Effector memory CD4-positive, alpha-beta T cell (primary cell): ENCODE measurements at regions not wholly inside any gene's neighbourhood (a gene's known extent, or its start where the extent isn't known, plus 50 kb on each side); places are given as distances from the start of the nearest gene placed in this dataset.

ENCODE experiments used
- DNase-seq, 3 donors: peaks; one replicate each; pipeline ENCODE4 v3.0.0-alpha.2; 2020
- H3K27ac ChIP-seq: 2 replicates; pipeline ENCODE4 v1.7.0; 2013; ENCODE audit warnings: mild to moderate bottlenecking, low read length, moderate library complexity; ENCODE audit not compliant: insufficient read depth, poor library complexity, severe bottlenecking
- H3K27me3 ChIP-seq: replicated peaks from 2 replicates; pipeline ENCODE4 v1.7.0; 2013; ENCODE audit warnings: mild to moderate bottlenecking, low read length; ENCODE audit not compliant: insufficient read depth, control insufficient read depth, poor library complexity, severe bottlenecking
- H3K36me3 ChIP-seq: 2 replicates; pipeline ENCODE4 v1.7.0; 2013; ENCODE audit warnings: mild to moderate bottlenecking, low read length, moderate library complexity; ENCODE audit not compliant: control insufficient read depth, insufficient read depth
- H3K4me1 ChIP-seq: 2 replicates; pipeline ENCODE4 v1.7.0; 2013; ENCODE audit warnings: low read length, mild to moderate bottlenecking; ENCODE audit not compliant: control insufficient read depth, insufficient read depth, poor library complexity, severe bottlenecking
- H3K4me3 ChIP-seq: 2 replicates; pipeline ENCODE4 v1.7.0; 2013; ENCODE audit warnings: low read length, low read depth, mild to moderate bottlenecking; ENCODE audit not compliant: insufficient read depth, poor library complexity, severe bottlenecking
- H3K9me3 ChIP-seq: 2 replicates; pipeline ENCODE4 v1.7.0; 2013; ENCODE audit warnings: mild to moderate bottlenecking, low read length, moderate library complexity; ENCODE audit not compliant: control insufficient read depth

GRCh38 chr19:29062475-29063435, 150.2 kb downstream of the UQCRFS1 start:
- DNase-seq, result no peak
- Histone ChIP-seq H3K27ac (no peak overlapping the region), H3K9me3 (no peaks in the 10 kb centered on the region), H3K4me3 (no peak overlapping the region), H3K36me3 (no peaks in the 10 kb centered on the region), H3K4me1 (no peaks in the 10 kb centered on the region), H3K27me3 (no peaks in the 10 kb centered on the region)

- H3K36me3 ChIP-seq, result no peaks in the 10 kb centered on the region
- H3K27ac ChIP-seq, result no peak overlapping the region
- no peaks in the 10 kb centered on the region for H3K9me3 ChIP-seq
- H3K4me3 ChIP-seq, result no peak overlapping the region
- H3K4me1 ChIP-seq, result no peaks in the 10 kb centered on the region
- H3K27me3 ChIP-seq, result no peaks in the 10 kb centered on the region
- no peak for DNase-seq
Measured at GRCh38 chr19:29060813-29061364, 152.1 kb downstream of the UQCRFS1 start.

GRCh38 chr19:29056535-29056934, 156.4 kb downstream of the UQCRFS1 start:
- H3K27ac ChIP-seq, result no peak overlapping the region
- H3K27me3 ChIP-seq, result no peaks in the 10 kb centered on the region
- H3K4me1 ChIP-seq, result no peaks in the 10 kb centered on the region
- H3K4me3 ChIP-seq, result no peak overlapping the region
- no peaks in the 10 kb centered on the region for H3K36me3 ChIP-seq
- no peaks in the 10 kb centered on the region for H3K9me3 ChIP-seq
- DNase-seq, result no peak

GRCh38 chr19:29054886-29055675, 157.9 kb downstream of the UQCRFS1 start:
- H3K36me3 ChIP-seq, result no peaks in the 10 kb centered on the region
- H3K27ac ChIP-seq, result no peak overlapping the region
- no peak for DNase-seq
- no peaks in the 10 kb centered on the region for H3K27me3 ChIP-seq
- no peak overlapping the region for H3K4me3 ChIP-seq
- H3K4me1 ChIP-seq, result no peaks in the 10 kb centered on the region
- H3K9me3 ChIP-seq, result no peaks in the 10 kb centered on the region

- Histone ChIP-seq H3K4me1 (no peaks in the 10 kb centered on the region), H3K27me3 (no peaks in the 10 kb centered on the region), H3K36me3 (no peaks in the 10 kb centered on the region), H3K9me3 (no peaks in the 10 kb centered on the region), H3K4me3 (no peak overlapping the region), H3K27ac (no peak overlapping the region)
- DNase-seq, result no peak
Measured at GRCh38 chr19:29048873-29049272, 164.1 kb downstream of the UQCRFS1 start.

- H3K9me3 ChIP-seq, result no peaks in the 10 kb centered on the region
- no peak overlapping the region for H3K27ac ChIP-seq
- no peak for DNase-seq
- H3K4me3 ChIP-seq, result no peak overlapping the region
- no peaks in the 10 kb centered on the region for H3K4me1 ChIP-seq
- no peaks in the 10 kb centered on the region for H3K36me3 ChIP-seq
- no peaks in the 10 kb centered on the region for H3K27me3 ChIP-seq
Measured at GRCh38 chr19:29045679-29046254, 167.2 kb downstream of the UQCRFS1 start.

GRCh38 chr19:29044037-29044436, 168.9 kb downstream of the UQCRFS1 start:
- Histone ChIP-seq H3K9me3 (no peaks in the 10 kb centered on the region), H3K4me3 (no peak overlapping the region), H3K36me3 (no peaks in the 10 kb centered on the region), H3K27me3 (no peaks in the 10 kb centered on the region), H3K27ac (no peak overlapping the region), H3K4me1 (no peaks in the 10 kb centered on the region)
- no peak for DNase-seq

GRCh38 chr19:29042450-29042849, 170.5 kb downstream of the UQCRFS1 start:
- no peak for DNase-seq
- Histone ChIP-seq H3K4me3 (no peak overlapping the region), H3K27ac (no peak overlapping the region), H3K36me3 (no peaks in the 10 kb centered on the region), H3K4me1 (no peaks in the 10 kb centered on the region), H3K9me3 (no peaks in the 10 kb centered on the region), H3K27me3 (no peaks in the 10 kb centered on the region)

- H3K27ac ChIP-seq, result no peak overlapping the region
- no peak overlapping the region for H3K4me3 ChIP-seq
- no peaks in the 10 kb centered on the region for H3K36me3 ChIP-seq
- H3K27me3 ChIP-seq, result no peaks in the 10 kb centered on the region
- H3K4me1 ChIP-seq, result no peaks in the 10 kb centered on the region
- H3K9me3 ChIP-seq, result no peaks in the 10 kb centered on the region
- DNase-seq, result no peak
Measured at GRCh38 chr19:29040951-29041350, 172.0 kb downstream of the UQCRFS1 start.
